Tibial artery (tissue), 4 donors: ENCODE measurements at regions not wholly inside any gene's neighbourhood (a gene's known extent, or its start where the extent isn't known, plus 50 kb on each side); places are given as distances from the start of the nearest gene placed in this dataset.

Experiments used
- DNase-seq, 2 donors: peaks; one replicate each; pipeline ENCODE4 v3.0.0-alpha.2; 2019
- H3K27ac ChIP-seq, 2 donors: fragments of 200-600 bp; sonication (generic) in 1 of 2; 1 replicate in 1 of 2; 2 replicates in 1 of 2; pipeline ENCODE4 v1.5.1; 2018 to 2019; ENCODE audit warnings: mild to moderate bottlenecking in 1 of 2
- H3K27me3 ChIP-seq, 2 donors: fragments of 200-600 bp; sonication (generic) in 1 of 2; one replicate each; pipeline versions ENCODE4 v1.5.1 to v1.6.0; 2016 to 2019
- H3K36me3 ChIP-seq, 3 donors: fragments of 200-600 bp; sonication (generic) in 2 of 3; one replicate each; pipeline ENCODE4 v1.5.1; 2016 to 2019; ENCODE audit warnings: mild to moderate bottlenecking in 2 of 3
- H3K4me1 ChIP-seq, 4 donors: fragments of 200-600 bp; sonication (generic) in 2 of 4; 1 replicate in 3 of 4; 2 replicates in 1 of 4; pipeline ENCODE4 v1.5.1; 2016 to 2019
- H3K4me3 ChIP-seq, 2 donors: fragments of 200-600 bp; sonication (generic) in 1 of 2; 1 replicate in 1 of 2; 2 replicates in 1 of 2; pipeline ENCODE4 v1.5.1; 2018 to 2019; ENCODE audit warnings: mild to moderate bottlenecking in 2 of 2
- H3K9me3 ChIP-seq, 3 donors: fragments of 200-600 bp; sonication (generic) in 1 of 3; one replicate each; pipeline ENCODE4 v1.5.1; 2016 to 2019
- CTCF ChIP-seq, 2 experiments: fragments of 200-600 bp in 1 of 2; fragments of 450-650 bp in 1 of 2; IDR thresholded peaks; one replicate each; pipeline ENCODE4 v1.5.1; 2017 to 2019; ENCODE audit warnings: antibody characterized with exemption in 2 of 2, mild to moderate bottlenecking in 1 of 2, moderate library complexity in 1 of 2
- intact Hi-C: fragments of 100-400 bp; cut with DNase I; formaldehyde crosslinking; loops from one replicate; pipeline ENCODE4 v1.15.0; 2023; ENCODE audit warnings: low total_unique reads

- no peak for TF ChIP-seq CTCF (IDR thresholded peaks at IDR 0.05)
- no peak overlapping the region for H3K4me3 ChIP-seq
- no peaks in the 10 kb centered on the region for H3K36me3 ChIP-seq
- no peak overlapping the region for H3K27ac ChIP-seq
- no peaks in the 10 kb centered on the region for H3K27me3 ChIP-seq
- intact Hi-C loops: no loop called here
- no peak for DNase-seq
- no peaks in the 10 kb centered on the region for H3K9me3 ChIP-seq
- no peaks in the 10 kb centered on the region for H3K4me1 ChIP-seq
These were observed 963.6 kb upstream of the DIAPH2 start for GRCh38 chrX:95721011-95721410.

GRCh38 chrX:95728446-95728845 lies 956.2 kb upstream of the DIAPH2 start:
- Histone ChIP-seq H3K27ac (no peak overlapping the region), H3K36me3 (no peaks in the 10 kb centered on the region), H3K4me1 (no peaks in the 10 kb centered on the region), H3K27me3 (no peaks in the 10 kb centered on the region), H3K9me3 (no peaks in the 10 kb centered on the region), H3K4me3 (no peak overlapping the region)
- no peak for TF ChIP-seq CTCF (IDR thresholded peaks at IDR 0.05)
- intact Hi-C loops: no loop called here
- no peak for DNase-seq

GRCh38 chrX:95729401-95729800 lies 955.2 kb upstream of the DIAPH2 start:
- TF ChIP-seq CTCF (IDR thresholded peaks at IDR 0.05): no peak
- H3K36me3 ChIP-seq: no peaks in the 10 kb centered on the region
- no peaks in the 10 kb centered on the region for H3K4me1 ChIP-seq
- H3K27ac ChIP-seq: no peak overlapping the region
- intact Hi-C loops: no loop called here
- H3K9me3 ChIP-seq: no peaks in the 10 kb centered on the region
- no peak for DNase-seq
- H3K4me3 ChIP-seq: no peak overlapping the region
- no peaks in the 10 kb centered on the region for H3K27me3 ChIP-seq

GRCh38 chrX:95733426-95733825 lies 951.2 kb upstream of the DIAPH2 start:
- no peak for TF ChIP-seq CTCF (IDR thresholded peaks at IDR 0.05)
- intact Hi-C loops: no loop called here
- Histone ChIP-seq H3K9me3 (no peaks in the 10 kb centered on the region), H3K4me3 (no peak overlapping the region), H3K36me3 (no peaks in the 10 kb centered on the region), H3K4me1 (no peaks in the 10 kb centered on the region), H3K27ac (no peak overlapping the region), H3K27me3 (no peaks in the 10 kb centered on the region)
- DNase-seq: no peak

- Histone ChIP-seq H3K27ac (no peak overlapping the region), H3K9me3 (peaks cover 0 to 7% (median 0%) of the 10 kb centered on the region in 3 donors), H3K4me3 (no peak overlapping the region), H3K27me3 (no peaks in the 10 kb centered on the region), H3K36me3 (no peaks in the 10 kb centered on the region), H3K4me1 (no peaks in the 10 kb centered on the region)
- DNase-seq: no peak
- no peak for TF ChIP-seq CTCF (IDR thresholded peaks at IDR 0.05)
- intact Hi-C loops: no loop called here
These were observed 930.2 kb upstream of the DIAPH2 start for GRCh38 chrX:95754411-95754810.

GRCh38 chrX:95760356-95760755 lies 924.3 kb upstream of the DIAPH2 start:
- H3K4me1 ChIP-seq: no peaks in the 10 kb centered on the region
- H3K9me3 ChIP-seq: no peaks in the 10 kb centered on the region
- no peaks in the 10 kb centered on the region for H3K27me3 ChIP-seq
- TF ChIP-seq CTCF (IDR thresholded peaks at IDR 0.05): no peak
- H3K4me3 ChIP-seq: no peak overlapping the region
- H3K36me3 ChIP-seq: no peaks in the 10 kb centered on the region
- DNase-seq: no peak
- no peak overlapping the region for H3K27ac ChIP-seq
- intact Hi-C loops: loop anchor here (10.0 kb wide), 1 partner anchor 424 kb away; no protein-coding TSS in a partner anchor
